SIG-M5 treated with dmso at 0.1 percent for 504 hours (cell line): ENCODE measurements at regions not wholly inside any gene's neighbourhood (a gene's known extent, or its start where the extent isn't known, plus 50 kb on each side); places are given as distances from the start of the nearest gene placed in this dataset.
"Not testable (repeated sequence)": the region's sequence is repeated elsewhere in the genome, so short reads cannot be mapped to it uniquely, and the experiment has no call there.

Experiments
- DNase-seq: peaks from one replicate; lab custom pipeline; 2025; ENCODE audit not compliant: unreplicated experiment; lab: John Stamatoyannopoulos, UW

DNA sequence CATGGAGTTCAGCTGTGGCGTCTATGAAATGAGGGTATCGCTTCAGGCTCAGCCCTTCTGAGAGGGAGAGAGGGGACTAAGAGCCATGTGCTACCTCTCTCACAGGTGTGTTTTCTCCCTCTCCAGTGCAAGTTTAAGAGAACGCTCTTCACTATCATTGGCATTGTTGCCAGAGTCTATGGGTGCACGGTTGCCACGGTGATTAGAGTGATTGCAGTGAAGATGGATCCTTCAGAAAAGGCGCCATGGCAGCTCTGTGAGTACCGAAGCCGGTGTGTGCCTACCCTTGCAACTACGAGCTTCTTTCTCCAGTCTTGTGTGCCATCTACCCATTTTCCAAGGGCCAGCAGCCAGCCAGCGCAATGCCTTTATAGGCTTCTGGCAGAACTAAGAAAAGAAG lies 290.5 kb downstream of the OMA1 start:
- no peak for DNase-seq

DNA sequence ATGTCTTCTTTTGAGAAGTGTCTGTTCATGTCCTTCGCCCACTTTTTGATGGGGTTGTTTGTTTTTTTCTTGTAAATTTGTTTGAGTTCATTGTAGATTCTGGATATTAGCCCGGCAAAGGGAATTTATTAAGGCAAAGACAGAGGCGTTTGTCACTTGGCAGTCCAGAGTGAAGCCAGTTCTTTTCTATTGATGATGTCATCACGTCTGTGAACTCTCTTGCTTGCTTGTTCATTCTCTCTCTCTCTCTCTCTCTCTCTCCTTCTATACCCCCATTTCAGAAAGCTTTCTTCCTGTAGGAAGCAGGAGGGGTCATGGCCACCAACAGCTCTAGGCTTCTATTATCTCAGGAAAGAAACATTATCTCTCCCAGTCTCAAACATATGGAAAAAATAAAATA lies 291.3 kb downstream of the OMA1 start:
- no peak for DNase-seq

DNA sequence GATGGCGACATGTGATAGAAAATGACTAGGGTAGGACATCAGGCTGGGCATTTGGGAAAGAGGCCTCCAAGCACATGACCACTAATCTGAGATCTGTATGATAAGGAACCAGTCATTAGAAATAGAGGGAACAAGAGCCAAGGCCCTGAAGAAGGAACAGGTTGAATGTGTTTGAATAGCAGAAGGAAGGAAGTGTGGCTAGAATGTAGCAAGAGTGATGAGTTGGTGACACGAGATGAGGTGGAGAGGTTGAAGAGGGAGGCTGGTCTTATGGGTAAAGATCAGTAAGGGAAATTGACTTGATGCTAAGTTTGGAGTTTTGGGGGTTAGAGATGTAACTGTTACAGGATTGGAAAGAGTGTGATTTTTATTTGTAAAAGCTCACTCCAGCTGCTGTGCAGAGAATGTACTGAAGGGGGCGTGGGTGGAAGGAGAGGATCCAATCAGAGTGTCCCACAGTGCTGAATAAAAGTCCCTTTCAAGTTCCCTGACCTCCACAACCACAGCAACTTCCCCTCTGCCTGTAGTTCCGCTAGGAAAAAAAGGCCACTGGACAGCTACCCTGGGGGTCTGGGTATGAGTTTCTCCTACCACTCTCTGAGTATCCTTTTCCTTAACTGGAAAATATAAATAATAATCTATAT lies 295.0 kb downstream of the OMA1 start:
- DNase-seq, result peak; percentile 6

DNA sequence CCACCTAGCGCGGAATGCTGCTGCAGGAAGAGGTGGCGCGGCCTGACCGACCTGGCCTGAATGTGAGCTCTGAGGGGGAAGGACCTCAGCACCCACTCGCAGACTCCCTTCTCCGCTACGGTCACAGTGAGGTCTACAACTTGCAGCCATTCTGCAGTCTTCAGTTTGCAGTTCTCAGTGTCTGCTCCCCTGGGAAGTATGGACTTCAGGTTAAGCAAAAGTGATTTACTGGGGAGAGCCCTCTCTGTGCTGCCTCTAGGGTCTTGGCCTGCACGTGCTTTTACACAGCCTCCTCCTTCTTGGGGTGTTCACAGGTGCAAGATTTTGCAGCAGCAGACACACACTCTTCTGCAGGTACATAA lies 296.0 kb downstream of the OMA1 start:
- DNase-seq, result no peak

DNA sequence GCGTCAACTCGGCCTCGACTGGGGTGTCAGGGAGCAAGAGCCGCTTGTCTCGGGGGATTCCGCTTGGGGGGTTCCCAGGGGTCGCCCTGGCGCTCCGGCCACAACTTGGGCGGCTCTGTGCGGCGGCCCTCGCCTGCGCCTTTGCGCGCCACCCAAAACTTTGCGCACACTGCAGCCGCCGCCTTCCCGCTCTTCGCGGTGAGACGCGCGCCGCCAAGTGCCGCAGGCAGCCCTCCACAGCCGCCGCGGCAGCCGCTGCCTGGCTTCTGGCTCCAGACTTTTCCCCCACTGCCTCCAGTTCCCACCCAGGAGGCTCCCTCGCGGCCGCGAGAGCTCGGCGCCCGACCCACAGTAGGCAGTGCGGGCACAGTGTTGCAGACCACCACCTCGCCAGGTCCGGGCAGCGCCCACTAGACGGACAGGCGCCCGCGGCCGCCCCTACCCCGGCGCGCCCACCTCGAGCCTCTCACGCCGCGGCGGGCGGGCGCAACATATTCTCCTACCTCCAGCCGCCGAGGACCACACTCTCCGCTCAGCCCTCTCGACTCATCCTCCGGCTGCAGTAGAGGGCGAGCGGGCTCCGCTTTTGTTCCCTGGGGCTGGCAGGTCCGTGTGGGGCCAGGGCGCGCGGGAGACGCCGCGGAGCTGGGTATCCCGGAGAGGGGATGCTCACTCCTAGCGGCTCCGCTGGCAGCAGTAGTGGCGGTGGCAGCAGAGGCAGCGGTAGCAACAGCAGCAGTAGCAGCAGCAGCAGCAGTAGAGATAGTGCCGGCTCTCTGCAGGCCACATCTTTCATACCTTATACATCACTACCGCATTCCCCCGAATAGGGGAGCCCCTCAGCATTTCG lies 296.6 kb downstream of the OMA1 start:
- DNase-seq, result no peak

DNA sequence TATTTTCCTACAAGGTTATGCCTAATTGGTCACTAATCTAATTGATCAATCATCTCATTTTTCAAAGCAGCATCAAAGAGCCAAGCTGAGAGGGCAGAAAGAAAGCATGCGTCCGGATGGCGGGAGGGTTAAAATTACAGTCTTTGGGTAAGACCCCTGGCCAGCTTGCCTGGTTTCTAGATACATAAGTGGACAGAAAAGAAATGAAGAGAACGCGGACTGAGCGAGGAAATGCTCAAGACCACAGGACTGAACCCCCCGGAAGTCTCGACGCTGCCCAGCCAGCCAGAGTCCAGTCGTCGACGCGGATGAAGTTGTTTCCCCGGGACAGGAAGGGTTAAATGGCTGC lies 297.2 kb downstream of the OMA1 start:
- DNase-seq, result no peak

DNA sequence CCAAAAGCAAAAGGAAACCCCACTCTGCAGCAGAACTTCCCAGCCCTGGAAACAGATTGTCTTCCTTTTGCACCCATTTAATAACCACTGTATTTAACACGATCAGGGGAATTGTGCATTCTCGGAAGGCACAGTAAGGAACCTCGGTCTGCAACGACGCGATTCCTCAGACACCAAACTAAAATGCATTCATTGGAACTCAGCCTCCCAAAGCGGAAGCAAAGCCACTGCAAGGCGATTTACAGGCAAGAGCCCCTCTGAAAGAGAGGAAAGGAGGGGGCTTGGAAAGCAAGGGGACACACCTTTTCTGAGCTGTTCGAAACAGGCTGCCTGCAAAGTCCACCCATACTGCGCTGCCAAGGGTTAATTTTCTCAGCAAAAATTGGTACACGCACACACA lies 297.7 kb downstream of the OMA1 start:
- DNase-seq, result no peak

DNA sequence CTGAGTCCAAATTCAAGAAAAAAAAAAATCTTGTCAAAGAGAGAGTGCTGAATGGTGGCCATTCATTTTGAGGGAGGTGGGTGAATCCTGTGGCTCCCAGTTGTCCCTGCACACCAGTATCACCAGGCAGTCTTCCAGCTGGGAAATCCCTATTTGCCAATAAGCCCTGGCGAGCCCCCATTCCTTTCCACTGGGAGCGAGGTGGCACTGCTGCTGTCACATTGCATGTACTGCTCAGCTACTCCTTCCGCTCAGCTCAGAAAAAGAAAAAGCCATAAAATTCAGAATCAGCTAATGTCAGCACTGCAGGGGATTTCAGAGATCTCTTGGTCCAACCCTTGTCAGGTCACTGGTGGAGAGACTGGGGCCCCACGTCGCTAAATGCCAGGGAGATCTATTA lies 298.5 kb downstream of the OMA1 start:
- no peak for DNase-seq

DNA sequence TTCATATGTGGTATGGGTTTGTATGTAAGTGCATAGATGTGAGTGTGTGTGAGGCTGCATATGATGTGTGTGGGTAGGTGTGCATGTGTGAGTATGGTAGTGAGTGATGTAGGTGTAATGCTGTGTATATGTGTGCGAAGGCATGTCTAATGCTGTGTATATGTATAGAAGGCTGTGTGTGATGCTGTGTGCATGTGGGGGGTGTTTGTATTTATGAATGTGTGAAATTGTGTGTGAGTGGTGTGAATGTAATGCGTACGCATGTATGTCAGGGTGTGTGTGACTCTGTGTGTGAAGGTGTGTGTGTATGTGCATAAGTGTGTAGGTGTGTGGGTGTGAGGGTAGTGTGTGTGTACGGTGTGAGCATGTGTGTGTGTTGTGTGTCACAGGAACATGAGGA lies 300.0 kb downstream of the OMA1 start:
- no peak for DNase-seq

DNA sequence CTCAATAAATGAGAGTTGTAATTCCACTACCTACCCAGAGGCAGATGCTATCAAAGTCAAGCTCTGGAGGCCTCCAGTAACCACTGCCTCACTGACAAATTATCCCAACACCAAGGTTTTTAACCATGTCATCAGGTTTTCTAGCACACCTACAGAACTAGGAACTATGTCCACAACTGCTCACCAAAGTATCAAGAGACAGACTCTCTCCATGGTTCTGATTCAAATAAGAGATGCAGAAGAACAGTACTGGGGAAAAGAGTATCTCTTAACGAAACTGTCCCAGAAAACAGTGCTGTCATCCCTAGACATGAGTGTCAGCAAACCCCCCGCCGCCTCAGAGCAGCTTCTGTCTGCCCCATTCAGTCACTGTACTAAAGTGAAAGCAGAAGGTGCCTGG lies 301.7 kb downstream of the OMA1 start:
- DNase-seq, result no peak

DNA sequence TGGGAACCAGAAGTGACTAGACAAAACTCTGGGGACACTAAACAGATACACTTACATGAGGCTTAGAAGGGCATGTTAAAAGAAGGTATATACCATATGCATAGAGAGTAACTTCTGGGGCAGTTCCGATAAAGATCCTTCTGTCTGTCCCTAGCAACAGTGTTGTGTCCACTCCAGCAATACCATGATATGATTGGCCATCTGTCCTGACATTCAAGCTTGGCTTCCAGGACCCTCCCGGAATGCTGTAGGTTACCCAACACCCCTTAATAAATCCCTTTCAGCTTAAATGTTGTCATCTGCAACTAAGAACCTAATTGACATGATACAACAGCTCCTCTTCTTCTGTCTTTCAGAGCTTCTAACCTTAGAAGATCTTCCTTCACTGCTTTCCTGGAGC lies 307.7 kb downstream of the OMA1 start:
- DNase-seq, result no peak

DNA sequence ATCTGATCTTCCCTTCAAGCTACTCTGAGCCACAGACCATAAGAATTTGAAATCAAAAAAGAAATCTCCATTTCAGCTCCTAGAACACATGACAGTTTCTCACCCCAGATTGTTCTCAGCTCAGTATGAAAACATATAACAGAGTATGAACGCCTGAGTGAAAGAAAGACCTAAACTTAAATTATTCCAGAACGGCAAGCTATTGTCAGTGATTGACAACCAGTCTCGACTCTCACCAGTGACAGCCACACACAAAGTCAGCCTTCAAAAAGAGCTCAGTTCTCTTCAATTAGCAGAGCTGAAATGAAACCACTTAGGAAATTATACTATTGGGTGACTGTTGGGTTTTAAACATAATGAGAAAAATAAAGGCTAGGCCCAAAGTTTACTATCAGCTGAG lies 312.8 kb downstream of the OMA1 start:
- DNase-seq, result no peak

DNA sequence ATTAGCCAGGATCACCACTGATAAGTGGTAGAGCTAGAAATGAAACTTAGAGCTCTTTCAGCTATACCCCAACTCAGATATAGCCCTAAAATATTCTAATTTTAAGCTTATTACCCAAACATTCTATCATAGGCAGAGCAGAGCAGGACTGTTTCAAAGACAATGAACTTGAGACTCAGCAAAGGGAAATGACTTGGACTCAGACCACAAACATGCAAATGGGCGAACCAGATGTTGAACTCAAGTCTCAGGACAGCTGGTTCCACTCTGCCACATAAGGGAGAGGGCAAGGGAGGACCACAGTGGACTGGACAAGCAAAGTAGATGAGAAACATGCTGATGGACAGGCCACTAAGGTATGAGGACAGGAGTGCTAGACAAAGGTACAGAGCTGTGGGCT lies 315.3 kb downstream of the OMA1 start:
- DNase-seq, result no peak

DNA sequence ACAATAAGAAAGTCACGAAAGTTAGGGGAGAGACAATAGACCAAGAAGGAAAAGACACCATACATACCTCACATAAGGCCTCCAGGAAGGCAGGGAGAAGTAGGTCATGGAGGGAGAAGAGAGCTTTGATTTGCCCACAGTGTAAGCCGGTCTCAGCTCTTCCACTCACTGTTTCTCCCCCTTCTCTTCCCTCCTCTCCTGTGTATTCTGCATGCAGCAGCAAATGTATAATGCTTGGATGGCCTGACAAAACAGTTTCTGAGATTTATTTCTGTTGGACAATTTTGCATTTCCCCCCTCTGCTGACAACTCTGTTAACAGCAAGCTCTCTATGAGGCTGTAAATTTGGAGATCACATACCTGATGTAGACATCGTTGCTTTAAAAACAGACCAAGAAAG lies 318.9 kb downstream of the OMA1 start:
- DNase-seq, result no peak

DNA sequence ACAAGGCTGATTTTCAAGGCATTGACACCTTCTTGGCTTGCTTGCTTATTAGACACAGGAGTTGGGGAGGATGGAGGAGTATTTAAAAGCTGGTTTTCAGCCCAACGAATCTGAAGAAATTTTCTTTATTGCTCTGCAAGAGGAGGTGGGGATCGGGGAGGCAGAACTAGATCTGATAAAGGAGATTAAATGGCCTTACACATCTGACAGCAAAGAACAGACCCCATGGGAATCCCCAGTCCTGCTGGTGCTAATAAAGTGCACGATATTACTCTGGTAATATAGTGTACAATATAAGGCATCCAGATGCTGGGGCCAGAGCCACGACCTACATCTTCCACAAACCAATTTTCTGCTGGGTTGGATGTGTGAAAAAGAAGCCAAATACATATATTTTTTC lies 323.0 kb downstream of the OMA1 start:
- no peak for DNase-seq

DNA sequence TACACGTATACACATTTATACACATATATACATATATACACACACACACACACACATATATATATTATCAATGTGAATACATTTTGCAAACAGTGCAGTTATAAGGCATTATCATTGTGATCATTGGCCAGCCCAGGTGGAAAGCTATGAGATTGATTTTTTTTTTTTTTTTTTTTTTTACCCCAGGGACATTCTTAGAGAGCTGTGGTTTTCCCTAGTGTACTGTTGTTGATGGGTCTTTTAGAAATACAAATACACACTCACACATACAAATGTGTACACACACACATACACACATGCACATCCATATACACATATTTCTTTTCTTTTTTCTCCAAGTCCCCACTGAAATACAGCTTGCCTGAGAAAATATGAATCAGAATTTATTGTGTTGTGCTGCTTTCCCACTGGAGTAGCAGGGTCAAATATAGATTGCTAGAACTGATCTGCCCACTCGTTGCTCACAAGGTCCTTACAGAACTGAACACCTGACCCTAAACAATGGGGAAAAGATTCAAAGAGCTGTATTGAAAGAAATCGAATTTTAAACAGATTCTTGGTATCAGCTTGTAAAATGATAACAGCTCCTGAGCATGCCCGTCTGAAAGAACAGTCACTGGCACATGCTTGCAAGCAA lies 325.6 kb downstream of the OMA1 start:
- no peak for DNase-seq

DNA sequence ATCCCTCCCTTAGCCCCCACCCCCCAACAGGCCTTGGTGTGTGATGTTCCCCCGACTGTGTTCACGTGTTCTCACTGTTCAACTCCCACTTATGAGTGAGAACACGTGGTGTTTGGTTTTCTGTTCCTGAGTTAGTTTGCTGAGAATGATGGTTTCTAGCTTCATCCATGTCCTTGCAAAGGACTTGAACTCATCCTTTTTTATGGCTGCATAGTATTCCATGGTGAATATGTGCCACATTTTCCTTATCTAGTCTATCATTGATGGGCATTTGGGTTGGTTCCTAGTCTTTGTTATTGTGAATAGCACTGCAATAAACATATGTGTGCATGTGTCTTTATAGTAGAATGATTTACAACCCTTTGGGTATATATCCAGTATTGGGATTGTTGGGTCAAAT lies 330.4 kb downstream of the OMA1 start:
- not testable (repeated sequence) for DNase-seq

DNA sequence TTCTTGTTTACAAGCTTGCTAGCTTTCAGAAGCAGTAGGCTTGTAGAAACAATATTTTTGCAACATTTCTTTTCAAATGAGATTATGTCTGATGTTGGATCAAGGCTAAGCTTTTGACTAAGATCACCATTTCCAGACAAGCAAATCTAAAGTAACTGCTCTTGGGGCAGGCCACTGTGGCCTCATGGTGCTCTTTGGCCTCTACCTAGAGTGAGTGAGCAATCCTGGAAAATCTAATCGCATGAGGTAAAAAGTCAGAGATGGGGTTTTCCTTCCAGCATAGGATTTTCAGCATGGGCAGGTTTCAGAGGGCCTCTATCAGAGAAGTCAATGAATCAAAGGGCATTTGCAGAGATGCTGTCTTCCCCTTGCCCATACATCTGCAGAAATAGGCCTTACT lies 331.9 kb downstream of the OMA1 start:
- DNase-seq, result no peak

DNA sequence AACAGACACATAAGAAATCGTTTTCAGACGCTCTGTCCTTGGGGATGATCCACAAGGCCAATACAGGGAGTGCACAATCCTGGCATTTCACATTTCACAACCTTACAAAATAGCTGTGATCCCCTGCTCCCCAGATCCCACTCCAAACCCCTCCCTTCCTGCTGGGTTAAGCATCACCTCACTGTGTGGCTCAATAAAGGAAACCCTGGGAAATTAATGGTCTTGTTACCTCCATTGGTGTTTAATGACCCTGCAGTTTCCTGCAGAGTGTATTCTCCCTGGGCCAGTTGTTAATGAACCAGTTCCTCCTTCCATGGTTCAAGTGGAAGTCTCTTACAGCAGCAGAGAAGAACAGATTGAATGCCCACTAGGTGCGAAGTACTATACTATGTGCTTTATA lies 334.7 kb downstream of the OMA1 start:
- no peak for DNase-seq

DNA sequence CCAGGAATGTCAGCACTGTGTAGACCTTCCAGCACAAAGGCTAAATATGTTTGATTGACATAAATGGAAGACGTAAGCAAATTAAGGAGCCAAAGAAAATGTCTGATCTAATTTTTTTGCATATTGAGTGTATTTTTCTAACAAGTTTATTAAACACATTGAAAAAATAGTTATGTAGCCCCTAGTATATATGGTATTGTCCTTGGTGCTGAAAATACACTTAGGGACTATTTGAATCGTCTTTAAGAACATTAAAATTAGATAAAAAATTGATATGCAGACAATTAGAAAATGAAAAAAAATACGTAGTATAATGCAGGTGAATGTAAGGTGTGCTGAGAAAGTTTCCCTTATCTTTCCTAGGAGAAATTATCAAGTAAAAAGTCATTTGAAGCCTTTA lies 337.0 kb downstream of the OMA1 start:
- DNase-seq, result no peak

DNA sequence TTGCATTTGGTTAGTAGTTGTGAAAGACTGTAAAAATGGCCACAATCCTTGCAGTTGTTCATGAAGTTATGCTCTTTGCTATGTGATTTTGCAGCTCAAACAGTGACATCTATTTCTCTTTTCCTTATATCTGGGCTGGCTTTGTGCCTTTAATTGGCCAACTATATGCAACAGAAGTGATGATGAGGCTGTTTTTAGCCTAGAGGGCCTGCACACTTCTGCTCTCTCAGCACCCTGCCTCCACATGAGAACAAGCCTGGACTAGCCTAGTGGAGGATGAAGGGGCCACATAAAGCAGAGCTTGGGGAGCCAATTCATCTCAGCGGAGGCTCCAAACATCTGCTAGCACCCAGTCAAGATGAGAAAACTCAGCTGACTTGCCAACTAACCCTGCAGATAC lies 339.8 kb downstream of the OMA1 start:
- no peak for DNase-seq

DNA sequence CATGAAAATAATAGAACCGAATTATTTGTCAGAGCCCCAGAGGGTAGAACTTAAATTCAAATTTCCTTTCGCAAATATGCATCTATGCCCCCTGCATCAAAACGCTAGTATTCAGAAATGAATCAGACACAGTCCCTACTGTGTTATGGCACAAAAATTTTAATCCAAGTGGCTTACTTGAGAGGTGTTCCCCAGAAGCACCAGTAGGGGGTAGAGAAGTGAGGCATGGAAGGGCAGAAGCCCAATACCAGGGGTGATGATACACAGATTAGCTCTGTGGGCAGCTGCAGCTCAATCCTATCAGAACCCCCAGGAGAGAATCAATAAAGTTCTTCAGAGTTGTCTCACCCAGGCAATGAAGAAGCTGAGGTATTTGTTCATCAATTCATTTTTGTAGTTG lies 342.2 kb downstream of the OMA1 start:
- no peak for DNase-seq
